ENCODE measurements at regions not wholly inside any gene's neighbourhood (a gene's known extent, or its start where the extent isn't known, plus 50 kb on each side); places are given as distances from the start of the nearest gene placed in this dataset.
"Not testable (repeated sequence)": the region's sequence is repeated elsewhere in the genome, so short reads cannot be mapped to it uniquely, and the experiment has no call there.

GRCh38 chr16:9345046-9345445 is 253.6 kb downstream of the HAPSTR1 start:
- peaks cover 9% of the 10 kb centered on the region for H3K36me3 Mint-ChIP-seq

GRCh38 chr16:9345880-9346279 is 254.4 kb downstream of the HAPSTR1 start:
- TF ChIP-seq CTCF (IDR thresholded peaks at IDR 0.05): no peak
- no peaks in the 10 kb centered on the region for H3K27me3 ChIP-seq (ENCODE audit: control insufficient read depth, insufficient read depth, low read length)
- no peaks in the 10 kb centered on the region for H3K4me1 ChIP-seq (ENCODE audit: control insufficient read depth, insufficient read depth, low read length)
- no peak overlapping the region for H3K27ac Mint-ChIP-seq
- H3K9me3 Mint-ChIP-seq: peaks cover 0 to 10% of the 10 kb centered on the region in 2 donors
- intact Hi-C loops (cut with micrococcal nuclease): no loop called here
- H3K36me3 ChIP-seq (ENCODE audit: control insufficient read depth, insufficient read depth, low read length): no peaks in the 10 kb centered on the region
- no peaks in the 10 kb centered on the region for H3K9me3 ChIP-seq (ENCODE audit: control insufficient read depth, insufficient read depth, low read length)
- no peaks in the 10 kb centered on the region for H3K27me3 Mint-ChIP-seq (ENCODE audit: low read depth in 2 of 2)
- peaks cover 9% of the 10 kb centered on the region for H3K36me3 Mint-ChIP-seq
- no peaks in the 10 kb centered on the region for H3K4me1 Mint-ChIP-seq
- 56% methylated on average over 1 of the region's 1 CpG for WGBS (ENCODE audit: insufficient coverage)
- H3K4me3 ChIP-seq (ENCODE audit: low read length): no peak overlapping the region
- no peak overlapping the region for H3K4me3 Mint-ChIP-seq
- no peak for DNase-seq
- H3K27ac ChIP-seq (ENCODE audit: low read length): no peak overlapping the region
- no peak for ATAC-seq

More at GRCh38 chr16:9345046-9345445, 253.6 kb downstream of the HAPSTR1 start:
- Mint-ChIP-seq H3K4me3 (no peak overlapping the region), H3K27me3 (ENCODE audit: low read depth in 2 of 2) (no peaks in the 10 kb centered on the region), H3K9me3 (peaks cover 0 to 10% of the 10 kb centered on the region in 2 donors), H3K4me1 (no peaks in the 10 kb centered on the region), H3K27ac (no peak overlapping the region)
- H3K36me3 ChIP-seq (ENCODE audit: control insufficient read depth, insufficient read depth, low read length): no peaks in the 10 kb centered on the region
- no peak overlapping the region for H3K4me3 ChIP-seq (ENCODE audit: low read length)
- no peak for TF ChIP-seq CTCF (IDR thresholded peaks at IDR 0.05)
- no peak for DNase-seq
- no peak for ATAC-seq
- intact Hi-C loops (cut with micrococcal nuclease): no loop called here
- H3K27me3 ChIP-seq (ENCODE audit: control insufficient read depth, insufficient read depth, low read length): no peaks in the 10 kb centered on the region
- no peaks in the 10 kb centered on the region for H3K4me1 ChIP-seq (ENCODE audit: control insufficient read depth, insufficient read depth, low read length)
- no peak overlapping the region for H3K27ac ChIP-seq (ENCODE audit: low read length)
- 29% methylated on average over 9 of the region's 9 CpGs for WGBS (ENCODE audit: insufficient coverage)
- no peaks in the 10 kb centered on the region for H3K9me3 ChIP-seq (ENCODE audit: control insufficient read depth, insufficient read depth, low read length)

GRCh38 chr16:9348912-9349311 is 257.5 kb downstream of the HAPSTR1 start:
- H3K27me3 Mint-ChIP-seq (ENCODE audit: low read depth in 2 of 2): no peaks in the 10 kb centered on the region
- H3K4me3 ChIP-seq (ENCODE audit: low read length): no peak overlapping the region
- H3K4me1 Mint-ChIP-seq: no peaks in the 10 kb centered on the region
- H3K4me1 ChIP-seq (ENCODE audit: control insufficient read depth, insufficient read depth, low read length): no peaks in the 10 kb centered on the region
- no peak overlapping the region for H3K27ac Mint-ChIP-seq
- peaks cover 4% of the 10 kb centered on the region for H3K9me3 ChIP-seq (ENCODE audit: control insufficient read depth, insufficient read depth, low read length)
- peaks cover 0 to 10% of the 10 kb centered on the region in 2 donors for H3K9me3 Mint-ChIP-seq
- no peaks in the 10 kb centered on the region for H3K27me3 ChIP-seq (ENCODE audit: control insufficient read depth, insufficient read depth, low read length)
- H3K36me3 Mint-ChIP-seq: peaks cover 9% of the 10 kb centered on the region
- no peak for TF ChIP-seq CTCF (IDR thresholded peaks at IDR 0.05)
- H3K4me3 Mint-ChIP-seq: no peak overlapping the region
- no peaks in the 10 kb centered on the region for H3K36me3 ChIP-seq (ENCODE audit: control insufficient read depth, insufficient read depth, low read length)
- H3K27ac ChIP-seq (ENCODE audit: low read length): no peak overlapping the region
- ATAC-seq (no peak), DNase-seq (no peak)
- intact Hi-C loops (cut with micrococcal nuclease): no loop called here

GRCh38 chr16:9349373-9349960 is 258.0 kb downstream of the HAPSTR1 start:
- H3K36me3 ChIP-seq (ENCODE audit: control insufficient read depth, insufficient read depth, low read length); intact Hi-C loops (cut with micrococcal nuclease): not testable (repeated sequence)
- WGBS (ENCODE audit: insufficient coverage): 87% methylated on average over 8 of the region's 8 CpGs

GRCh38 chr16:9350119-9350799 is 258.8 kb downstream of the HAPSTR1 start:
- DNase-seq; H3K36me3 ChIP-seq (ENCODE audit: control insufficient read depth, insufficient read depth, low read length); H3K27ac Mint-ChIP-seq; H3K9me3 ChIP-seq (ENCODE audit: control insufficient read depth, insufficient read depth, low read length); H3K27me3 ChIP-seq (ENCODE audit: control insufficient read depth, insufficient read depth, low read length); H3K4me3 Mint-ChIP-seq; H3K4me1 Mint-ChIP-seq; H3K4me1 ChIP-seq (ENCODE audit: control insufficient read depth, insufficient read depth, low read length); H3K27ac ChIP-seq (ENCODE audit: low read length); H3K36me3 Mint-ChIP-seq; ATAC-seq; H3K9me3 Mint-ChIP-seq; H3K27me3 Mint-ChIP-seq (ENCODE audit: low read depth in 2 of 2); H3K4me3 ChIP-seq (ENCODE audit: low read length); intact Hi-C loops (cut with micrococcal nuclease): not testable (repeated sequence)
- 98% methylated on average over 37 of the region's 39 CpGs for WGBS (ENCODE audit: insufficient coverage)

More at GRCh38 chr16:9349373-9349960, 258.0 kb downstream of the HAPSTR1 start:
- H3K27ac Mint-ChIP-seq; H3K4me1 ChIP-seq (ENCODE audit: control insufficient read depth, insufficient read depth, low read length); H3K9me3 Mint-ChIP-seq; H3K27ac ChIP-seq (ENCODE audit: low read length); H3K36me3 Mint-ChIP-seq; H3K27me3 ChIP-seq (ENCODE audit: control insufficient read depth, insufficient read depth, low read length); ATAC-seq; DNase-seq; H3K4me3 Mint-ChIP-seq; H3K9me3 ChIP-seq (ENCODE audit: control insufficient read depth, insufficient read depth, low read length); H3K4me1 Mint-ChIP-seq; H3K27me3 Mint-ChIP-seq (ENCODE audit: low read depth in 2 of 2); H3K4me3 ChIP-seq (ENCODE audit: low read length): not testable (repeated sequence)
